Skin of body (tissue), 1 donor: ENCODE measurements at regions not wholly inside any gene's neighbourhood (a gene's known extent, or its start where the extent isn't known, plus 50 kb on each side); places are given as distances from the start of the nearest gene placed in this dataset.
"Not testable (repeated sequence)": the region's sequence is repeated elsewhere in the genome, so short reads cannot be mapped to it uniquely, and the experiment has no call there.

ENCODE experiments used
- DNase-seq: peaks from one replicate; lab custom pipeline; 2025; lab: John Stamatoyannopoulos, UW

GRCh38 chr3:165716592-165716991, 120.6 kb downstream of the BCHE start:
- DNase-seq = no peak

DNA sequence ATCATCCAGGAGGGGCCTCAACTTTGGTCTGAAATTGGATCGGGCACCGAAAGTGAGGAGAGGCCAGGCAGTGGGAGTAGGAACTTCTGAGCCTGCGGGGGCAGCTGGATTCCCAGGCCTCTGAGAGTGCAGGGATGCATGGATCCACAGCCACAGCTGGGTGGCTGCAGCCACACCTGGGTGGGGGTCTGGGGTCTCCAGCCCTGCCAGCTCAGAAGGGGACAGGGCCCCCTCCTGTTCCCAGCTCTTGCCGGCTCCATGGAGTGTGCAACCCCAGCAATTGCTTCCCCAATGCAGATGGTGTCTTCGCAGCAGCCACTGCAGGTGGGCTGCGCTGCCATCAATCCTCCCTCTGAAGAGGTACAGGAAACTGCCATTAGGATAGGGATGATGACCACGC, 123.7 kb downstream of the BCHE start:
- DNase-seq = no peak

DNA sequence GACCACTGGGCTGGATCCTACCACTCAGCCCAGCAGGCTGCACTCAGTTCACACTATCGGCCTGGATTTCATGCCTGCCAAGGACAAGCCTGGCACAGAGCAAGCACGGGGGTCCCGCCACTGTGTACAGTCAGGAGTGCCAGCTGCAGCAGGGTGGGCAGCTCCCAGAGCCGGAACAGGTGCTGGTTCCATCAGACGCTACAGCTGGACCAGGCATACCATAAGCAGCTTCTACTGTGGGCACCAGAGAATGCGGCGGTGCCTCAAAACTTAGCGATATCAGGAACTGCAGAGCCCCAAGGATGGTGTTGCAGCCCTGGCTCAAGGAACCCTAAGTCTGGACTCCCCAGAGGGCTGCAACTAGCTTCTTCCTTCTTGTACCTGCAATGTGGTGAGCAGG, 124.8 kb downstream of the BCHE start:
- DNase-seq = no peak

DNA sequence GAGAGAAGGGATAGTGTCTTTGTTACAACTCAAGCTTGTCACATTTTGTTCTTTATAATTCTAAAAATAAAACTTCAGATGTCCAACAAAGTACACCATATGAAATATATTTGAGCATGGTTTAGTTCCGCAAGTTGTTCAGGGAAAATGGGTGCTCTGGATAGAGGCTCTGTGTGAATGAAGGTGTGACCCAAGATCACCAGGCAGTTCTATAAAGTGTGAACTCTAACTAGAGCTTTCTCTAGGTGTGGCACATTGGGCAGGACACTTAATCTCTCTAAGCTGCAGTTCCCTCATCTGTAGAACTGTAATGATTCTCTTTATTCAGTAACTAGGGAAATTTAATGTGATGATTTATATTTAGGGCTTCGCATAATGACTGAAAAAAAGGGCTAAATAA, 139.3 kb downstream of the BCHE start:
- no peak for DNase-seq

GRCh38 chr3:165696496-165696895, 140.7 kb downstream of the BCHE start:
- no peak for DNase-seq

DNA sequence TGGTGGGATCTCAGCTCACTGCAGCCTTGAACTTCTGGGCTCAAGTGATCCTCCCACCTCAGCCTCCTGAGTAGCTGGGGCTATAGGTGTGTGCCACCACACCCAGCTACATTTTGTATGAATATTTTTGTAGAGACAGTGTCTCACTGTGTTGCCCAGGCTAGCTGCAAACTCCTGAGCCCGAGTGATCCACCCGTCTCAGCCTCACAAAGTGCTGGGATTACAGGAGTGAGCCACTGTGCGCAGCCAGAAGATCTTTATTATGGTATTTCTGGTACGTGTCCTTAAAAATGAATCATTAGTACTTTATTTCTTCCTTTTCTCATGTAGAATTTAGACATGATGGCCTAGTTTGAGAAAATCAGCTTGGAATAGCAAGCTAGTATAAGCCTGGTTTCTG, 153.3 kb downstream of the BCHE start:
- DNase-seq = no peak

GRCh38 chr3:165682734-165683133, 154.5 kb downstream of the BCHE start:
- DNase-seq = no peak

DNA sequence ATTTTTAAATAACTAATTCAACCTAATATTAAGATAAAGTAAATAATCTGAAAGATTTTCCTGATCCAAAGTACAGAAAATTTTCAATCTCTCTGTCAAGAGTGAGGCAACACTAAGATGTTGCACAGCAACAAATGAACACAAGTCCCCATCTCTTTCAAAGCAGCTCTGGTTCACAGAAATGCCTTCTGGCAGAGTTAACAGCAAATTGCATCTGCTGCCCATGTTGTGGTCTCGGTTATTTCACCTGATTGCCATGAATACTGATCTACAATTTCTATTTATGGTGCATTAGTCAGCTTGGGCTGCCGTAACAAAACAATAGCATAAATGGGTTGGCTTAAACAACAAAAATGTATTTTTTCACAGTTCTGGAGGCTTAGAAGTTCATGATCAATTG, 167.3 kb downstream of the BCHE start:
- DNase-seq = no peak

DNA sequence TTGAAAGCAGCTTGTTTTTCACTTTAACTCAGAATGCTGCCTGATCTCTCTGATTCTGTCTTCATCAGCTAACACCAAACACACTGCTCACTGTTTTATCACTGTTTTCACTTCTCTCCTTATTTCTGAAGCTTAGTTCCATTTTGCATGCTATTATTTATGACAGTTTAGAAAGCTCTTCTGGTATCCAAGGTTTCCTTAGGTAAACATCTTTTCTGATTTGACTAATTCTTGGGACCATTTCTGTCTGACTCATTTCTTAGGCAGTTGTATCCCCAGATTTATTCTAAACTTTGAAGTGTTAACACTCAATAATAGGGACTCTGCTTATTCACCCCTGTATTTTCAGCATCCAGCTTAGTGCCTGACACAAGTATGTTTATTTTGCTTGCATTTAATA, 167.7 kb downstream of the BCHE start:
- no peak for DNase-seq

GRCh38 chr3:165667676-165668075, 169.5 kb downstream of the BCHE start:
- DNase-seq = no peak

DNA sequence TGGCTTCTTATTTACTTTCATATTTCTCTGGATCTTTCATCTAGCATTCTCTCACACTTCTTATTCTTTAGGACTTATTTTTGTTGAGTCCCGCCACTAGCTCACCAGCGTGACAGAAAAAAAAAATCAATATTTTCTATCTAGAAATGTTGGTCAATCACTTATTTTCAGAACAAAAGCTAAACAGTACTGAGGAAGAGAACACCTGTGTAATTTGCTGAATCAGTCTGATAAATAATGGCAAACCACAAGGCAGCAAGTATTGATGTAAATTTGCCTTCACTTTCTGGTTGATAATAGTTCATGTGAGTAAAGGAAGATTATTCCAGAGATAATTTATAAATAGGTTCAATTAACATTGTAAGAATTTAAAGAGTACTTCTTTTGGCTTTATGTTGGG, 179.2 kb downstream of the BCHE start:
- no peak for DNase-seq

DNA sequence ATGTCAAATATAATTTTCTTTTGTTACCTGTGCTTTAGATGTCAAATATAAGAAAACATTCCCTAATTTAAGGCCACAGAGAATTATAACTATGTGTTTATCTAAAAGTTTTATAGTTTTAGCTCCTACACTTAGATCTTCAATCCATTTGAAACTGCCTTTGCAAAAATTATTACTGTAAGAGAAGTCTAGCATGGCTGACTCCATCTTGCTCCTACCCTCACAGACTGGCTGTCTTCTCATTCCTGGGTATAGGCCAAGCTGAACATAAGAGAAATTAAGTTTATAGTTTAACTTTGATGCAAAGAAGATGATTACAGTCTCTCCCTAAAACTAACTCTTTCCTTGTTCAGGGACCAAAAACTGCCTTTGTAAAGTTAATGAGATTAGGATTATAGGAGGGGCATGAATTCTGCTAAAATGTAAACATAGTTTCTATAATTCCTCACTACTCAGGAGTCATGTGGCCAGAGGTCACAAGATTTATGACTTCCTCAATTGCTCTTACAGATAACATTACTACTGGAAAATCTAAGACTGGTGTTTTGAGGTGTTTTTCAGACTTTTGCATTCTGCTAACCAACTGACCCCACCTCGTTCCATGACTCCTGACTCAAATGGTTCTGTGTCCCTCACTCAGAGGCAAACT, 184.0 kb downstream of the BCHE start:
- no peak for DNase-seq

DNA sequence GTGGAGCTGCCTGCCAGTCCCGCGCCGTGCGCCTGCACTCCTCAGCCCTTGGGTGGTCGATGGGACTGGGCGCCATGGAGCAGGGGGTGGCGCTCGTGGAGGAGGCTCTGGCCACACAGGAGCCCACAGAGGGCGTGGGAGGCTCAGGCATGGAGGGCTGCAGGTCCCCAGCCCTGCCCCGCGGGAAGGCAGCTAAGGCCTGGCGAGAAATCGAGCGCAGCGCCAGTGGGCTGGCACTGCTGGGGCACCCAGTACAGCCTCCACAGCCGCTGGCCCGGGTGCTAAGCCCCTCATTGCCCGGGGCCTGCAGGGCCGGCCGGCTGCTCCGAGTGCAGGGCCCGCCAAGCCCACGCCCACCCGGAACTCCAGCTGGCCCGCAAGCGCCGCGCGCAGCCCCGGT, 187.9 kb downstream of the BCHE start:
- DNase-seq = not testable (repeated sequence)

- DNase-seq = no peak
Observed at GRCh38 chr3:165645191-165645590, 192.0 kb downstream of the BCHE start.

GRCh38 chr3:165644331-165644730, 192.9 kb downstream of the BCHE start:
- DNase-seq = no peak

GRCh38 chr3:165643425-165643824, 193.8 kb downstream of the BCHE start:
- no peak for DNase-seq

DNA sequence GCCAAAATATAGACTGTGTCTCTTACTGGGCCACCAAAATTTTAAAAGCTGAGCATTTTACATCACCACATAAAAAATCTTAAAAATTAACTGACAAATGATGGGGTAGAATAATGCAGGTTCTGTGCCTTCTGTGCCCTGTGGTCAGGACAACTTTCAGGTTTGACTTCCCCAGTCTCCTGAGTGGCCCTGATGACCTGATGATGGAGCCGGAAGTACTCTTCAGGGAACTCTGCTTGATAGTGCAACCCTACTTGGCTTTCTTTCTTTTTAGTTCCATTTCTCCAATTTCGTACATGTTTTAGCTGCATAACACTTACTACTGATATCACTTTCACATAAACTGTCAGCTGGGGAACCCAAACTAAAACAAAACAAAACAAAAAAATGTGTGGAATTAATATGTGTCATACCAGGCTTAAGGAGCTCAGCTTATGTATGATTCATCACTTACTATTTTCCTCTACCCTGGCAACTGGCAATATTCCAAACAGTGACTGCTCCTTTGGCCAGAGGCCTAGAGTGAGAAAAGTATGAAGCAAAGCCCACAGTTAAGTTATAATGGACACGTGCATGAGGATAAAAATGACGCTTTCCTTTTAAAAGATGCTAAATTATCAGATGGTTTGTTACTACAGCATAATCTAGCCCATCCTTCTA, 194.3 kb downstream of the BCHE start:
- DNase-seq = peak; percentile 68

DNA sequence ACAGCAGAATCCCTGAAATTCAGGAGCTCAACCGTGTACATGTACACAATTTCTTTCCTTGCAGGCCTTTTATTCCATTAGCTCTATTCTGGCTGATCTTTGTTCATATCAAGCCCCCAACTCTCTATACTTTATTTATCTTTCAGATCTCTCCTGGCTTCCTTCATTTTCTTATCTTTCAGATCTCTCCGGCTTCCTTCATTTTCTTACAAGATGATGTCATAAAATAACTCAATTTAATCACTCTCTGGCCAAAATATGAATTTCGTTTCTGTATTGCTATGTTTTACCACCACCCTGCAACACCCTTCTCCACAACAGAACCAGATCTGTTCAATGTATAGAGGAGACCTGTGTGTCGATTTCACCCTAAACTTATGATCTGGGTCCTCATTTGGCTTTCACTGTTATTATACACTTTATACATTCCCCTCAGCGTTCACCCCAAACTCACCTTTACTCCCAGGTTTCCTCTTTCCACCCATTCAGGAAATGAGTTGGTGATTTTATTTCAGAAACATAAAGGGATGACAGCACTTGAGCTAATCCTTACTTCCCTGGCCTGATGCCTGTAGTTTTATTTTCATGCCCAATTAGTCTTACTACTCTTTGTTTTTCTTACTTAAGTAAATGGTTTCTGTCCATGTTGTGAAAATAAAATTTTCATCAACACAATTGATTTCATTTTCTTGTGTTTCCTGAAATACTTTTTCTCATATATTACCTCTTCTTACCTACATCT, 195.5 kb downstream of the BCHE start:
- no peak for DNase-seq

- DNase-seq = no peak
Observed at GRCh38 chr3:165640970-165641369, 196.3 kb downstream of the BCHE start.

DNA sequence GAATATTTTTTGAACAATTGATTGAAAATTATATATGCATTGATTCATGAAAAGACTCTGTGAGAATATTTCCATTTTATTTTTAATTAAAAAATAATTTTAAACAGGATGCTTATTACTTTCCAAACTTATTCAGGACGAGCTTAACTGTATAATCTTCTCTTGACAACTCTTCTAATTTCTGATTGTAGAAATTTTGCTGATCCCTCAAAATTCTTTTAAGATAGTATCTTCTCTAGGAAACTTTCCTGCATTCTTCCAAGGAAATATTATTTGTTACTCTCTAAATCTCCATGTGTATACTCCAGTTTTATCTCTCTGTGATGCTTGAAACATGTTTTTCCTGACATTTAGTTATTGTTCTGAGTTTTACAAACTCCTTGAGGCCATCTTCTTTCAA, 197.2 kb downstream of the BCHE start:
- DNase-seq = no peak

DNA sequence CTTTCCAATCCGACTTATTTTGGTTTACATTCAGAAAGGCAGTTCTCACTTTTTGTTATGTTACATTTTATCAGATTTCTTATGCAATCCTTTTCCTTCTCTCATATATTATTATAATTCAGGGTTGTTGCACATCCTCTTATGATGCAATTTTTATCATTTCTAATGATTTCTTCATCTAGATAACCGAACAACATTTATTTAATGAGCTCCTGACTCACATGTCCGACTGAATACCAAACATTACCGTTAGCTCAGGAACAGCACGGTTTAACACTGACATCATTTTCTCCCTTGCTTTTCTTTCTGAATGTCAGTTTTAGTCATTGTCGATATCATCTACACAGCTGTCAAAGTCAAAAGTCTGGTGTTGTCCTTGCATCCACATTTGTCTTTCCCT, 199.2 kb downstream of the BCHE start:
- DNase-seq = no peak

GRCh38 chr3:165636684-165637015, 200.6 kb downstream of the BCHE start:
- no peak for DNase-seq
